PFSK-1 (cell line): ENCODE measurements at regions not wholly inside any gene's neighbourhood (a gene's known extent, or its start where the extent isn't known, plus 50 kb on each side); places are given as distances from the start of the nearest gene placed in this dataset.

Source experiments
- FOXP2 ChIP-seq: optimal IDR thresholded peaks from 2 replicates; pipeline ENCODE3; 2011; ENCODE audit warnings: borderline replicate concordance, control low read depth, inconsistent platforms; ENCODE audit not compliant: insufficient read depth; ENCODE audit errors: extremely low read length, extremely low read depth
- POLR2AphosphoS5 ChIP-seq: IDR thresholded peaks from 2 replicates; pipeline ENCODE4 v1.6.1; 2012; ENCODE audit warnings: low read depth, mild to moderate bottlenecking, control low read depth, low read length, moderate library complexity
- REST ChIP-seq, 2 experiments: IDR thresholded peaks; 2 replicates each; pipeline versions ENCODE4 v1.6.1 to v1.8.0; 2011 to 2012; ENCODE audit warnings: low read depth in 2 of 2, low read length in 2 of 2, control low read depth in 1 of 2, inconsistent platforms in 1 of 2, mild to moderate bottlenecking in 1 of 2, moderate library complexity in 1 of 2; ENCODE audit not compliant: insufficient read depth in 1 of 2
- SIN3A ChIP-seq: IDR thresholded peaks from 2 replicates; pipeline ENCODE4 v1.6.1; 2012; ENCODE audit warnings: mild to moderate bottlenecking, low read length, moderate library complexity, borderline replicate concordance; ENCODE audit not compliant: insufficient read depth
- TAF1 ChIP-seq: IDR thresholded peaks from 2 replicates; pipeline ENCODE4 v1.6.1; 2012; ENCODE audit warnings: low read length, control low read depth, borderline replicate concordance; ENCODE audit not compliant: insufficient read depth

GRCh38 chr7:85554236-85555178, 367.7 kb upstream of the SEMA3D start:
- TF ChIP-seq POLR2AphosphoS5 (no peak), SIN3A (no peak), REST (IDR thresholded peaks at IDR 0.05; ENCODE audit: insufficient read depth in 1 of 2, low read depth in 2 of 2, low read length in 2 of 2) (no peak), TAF1 (no peak), FOXP2 (no peak)

- no peak for TF ChIP-seq TAF1
- TF ChIP-seq FOXP2: no peak
- TF ChIP-seq REST (IDR thresholded peaks at IDR 0.05; ENCODE audit: insufficient read depth in 1 of 2, low read depth in 2 of 2, low read length in 2 of 2): no peak
- no peak for TF ChIP-seq SIN3A
- TF ChIP-seq POLR2AphosphoS5: no peak
Measured at GRCh38 chr7:85535974-85536729, 349.3 kb upstream of the SEMA3D start.

GRCh38 chr7:85529831-85530230, 343.0 kb upstream of the SEMA3D start:
- no peak for TF ChIP-seq POLR2AphosphoS5

- TF ChIP-seq SIN3A (no peak), REST (IDR thresholded peaks at IDR 0.05; ENCODE audit: insufficient read depth in 1 of 2, low read depth in 2 of 2, low read length in 2 of 2) (no peak), TAF1 (no peak), POLR2AphosphoS5 (no peak), FOXP2 (no peak)
Measured at GRCh38 chr7:85529201-85529600, 342.3 kb upstream of the SEMA3D start.

- no peak for TF ChIP-seq SIN3A
- no peak for TF ChIP-seq TAF1
- TF ChIP-seq REST (IDR thresholded peaks at IDR 0.05; ENCODE audit: insufficient read depth in 1 of 2, low read depth in 2 of 2, low read length in 2 of 2): no peak
- no peak for TF ChIP-seq FOXP2
- no peak for TF ChIP-seq POLR2AphosphoS5
Measured at GRCh38 chr7:85528581-85528980, 341.7 kb upstream of the SEMA3D start.
